ENCODE measurements at regions not wholly inside any gene's neighbourhood (a gene's known extent, or its start where the extent isn't known, plus 50 kb on each side); places are given as distances from the start of the nearest gene placed in this dataset.

GRCh38 chr2:200242570-200242969 is 63.9 kb upstream of the SPATS2L start:
- no peak for TF ChIP-seq CTCF (IDR thresholded peaks at IDR 0.05)
- no peak for TF ChIP-seq POLR2A (IDR thresholded peaks at IDR 0.05)
- 73% methylated on average over 4 of the region's 4 CpGs for WGBS (ENCODE audit: insufficient coverage, low coverage, low lambda C conversion rate, missing lambda C conversion rate)
- Histone ChIP-seq H3K4me1 (no peaks in the 10 kb centered on the region), H3K27me3 (no peaks in the 10 kb centered on the region), H3K4me3 (no peak overlapping the region), H3K36me3 (no peaks in the 10 kb centered on the region), H3K9me3 (no peaks in the 10 kb centered on the region), H3K27ac (no peak overlapping the region)
- intact Hi-C loops (cut with DNase I): no loop called here
- DNase-seq: no peak
- ATAC-seq: no peak

GRCh38 chr2:200243441-200243840 is 63.1 kb upstream of the SPATS2L start:
- WGBS (ENCODE audit: insufficient coverage, low coverage, low lambda C conversion rate, missing lambda C conversion rate): 75% methylated on average over 6 of the region's 7 CpGs
- Histone ChIP-seq H3K4me1 (no peaks in the 10 kb centered on the region), H3K4me3 (no peak overlapping the region), H3K36me3 (no peaks in the 10 kb centered on the region), H3K9me3 (no peaks in the 10 kb centered on the region), H3K27ac (no peak overlapping the region), H3K27me3 (no peaks in the 10 kb centered on the region)
- ATAC-seq: no peak
- DNase-seq: no peak
- intact Hi-C loops (cut with DNase I): no loop called here
- no peak for TF ChIP-seq CTCF (IDR thresholded peaks at IDR 0.05)
- no peak for TF ChIP-seq POLR2A (IDR thresholded peaks at IDR 0.05)

GRCh38 chr2:200244111-200244510 is 62.4 kb upstream of the SPATS2L start:
- Histone ChIP-seq H3K27ac (no peak overlapping the region), H3K27me3 (no peaks in the 10 kb centered on the region), H3K9me3 (no peaks in the 10 kb centered on the region), H3K4me3 (no peak overlapping the region), H3K4me1 (no peaks in the 10 kb centered on the region), H3K36me3 (no peaks in the 10 kb centered on the region)
- TF ChIP-seq CTCF (IDR thresholded peaks at IDR 0.05): no peak
- TF ChIP-seq POLR2A (IDR thresholded peaks at IDR 0.05): no peak
- intact Hi-C loops (cut with DNase I): no loop called here
- WGBS (ENCODE audit: insufficient coverage, low coverage, low lambda C conversion rate, missing lambda C conversion rate): 86% methylated on average over 1 of the region's 1 CpG
- ATAC-seq: no peak
- DNase-seq: no peak

GRCh38 chr2:200247494-200247893 is 59.0 kb upstream of the SPATS2L start:
- Histone ChIP-seq H3K27ac (no peak overlapping the region), H3K4me1 (no peaks in the 10 kb centered on the region), H3K4me3 (no peak overlapping the region), H3K27me3 (no peaks in the 10 kb centered on the region), H3K36me3 (no peaks in the 10 kb centered on the region), H3K9me3 (no peaks in the 10 kb centered on the region)
- TF ChIP-seq POLR2A (IDR thresholded peaks at IDR 0.05) (no peak), CTCF (IDR thresholded peaks at IDR 0.05) (no peak)
- WGBS (ENCODE audit: insufficient coverage, low coverage, low lambda C conversion rate, missing lambda C conversion rate): 71% methylated on average over 2 of the region's 2 CpGs
- DNase-seq (no peak), ATAC-seq (no peak)
- intact Hi-C loops (cut with DNase I): no loop called here
